ENCODE measurements at regions not wholly inside any gene's neighbourhood (a gene's known extent, or its start where the extent isn't known, plus 50 kb on each side); places are given as distances from the start of the nearest gene placed in this dataset.

GRCh38 chr5:17896605-17897004, 262.3 kb downstream of the TAF11L14 start:
- no peak for DNase-seq (ENCODE audit: extremely low spot score, unreplicated experiment)
- H3K36me3 Mint-ChIP-seq = no peaks in the 10 kb centered on the region
- H3K9me3 Mint-ChIP-seq = no peaks in the 10 kb centered on the region
- TF ChIP-seq, protein P1, sequence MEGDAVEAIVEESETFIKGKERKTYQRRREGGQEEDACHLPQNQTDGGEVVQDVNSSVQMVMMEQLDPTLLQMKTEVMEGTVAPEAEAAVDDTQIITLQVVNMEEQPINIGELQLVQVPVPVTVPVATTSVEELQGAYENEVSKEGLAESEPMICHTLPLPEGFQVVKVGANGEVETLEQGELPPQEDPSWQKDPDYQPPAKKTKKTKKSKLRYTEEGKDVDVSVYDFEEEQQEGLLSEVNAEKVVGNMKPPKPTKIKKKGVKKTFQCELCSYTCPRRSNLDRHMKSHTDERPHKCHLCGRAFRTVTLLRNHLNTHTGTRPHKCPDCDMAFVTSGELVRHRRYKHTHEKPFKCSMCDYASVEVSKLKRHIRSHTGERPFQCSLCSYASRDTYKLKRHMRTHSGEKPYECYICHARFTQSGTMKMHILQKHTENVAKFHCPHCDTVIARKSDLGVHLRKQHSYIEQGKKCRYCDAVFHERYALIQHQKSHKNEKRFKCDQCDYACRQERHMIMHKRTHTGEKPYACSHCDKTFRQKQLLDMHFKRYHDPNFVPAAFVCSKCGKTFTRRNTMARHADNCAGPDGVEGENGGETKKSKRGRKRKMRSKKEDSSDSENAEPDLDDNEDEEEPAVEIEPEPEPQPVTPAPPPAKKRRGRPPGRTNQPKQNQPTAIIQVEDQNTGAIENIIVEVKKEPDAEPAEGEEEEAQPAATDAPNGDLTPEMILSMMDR (conservative IDR thresholded peaks at IDR 0.05) = no peak
- H3K27me3 Mint-ChIP-seq = no peaks in the 10 kb centered on the region
- H3K27ac Mint-ChIP-seq = no peak overlapping the region
- H3K4me1 Mint-ChIP-seq (ENCODE audit: unreplicated experiment) = no peaks in the 10 kb centered on the region
- H3K4me3 Mint-ChIP-seq = no peak overlapping the region

- no peak overlapping the region for H3K27ac Mint-ChIP-seq
- H3K9me3 Mint-ChIP-seq = no peaks in the 10 kb centered on the region
- H3K27me3 Mint-ChIP-seq = no peaks in the 10 kb centered on the region
- H3K4me1 Mint-ChIP-seq (ENCODE audit: unreplicated experiment) = no peaks in the 10 kb centered on the region
- TF ChIP-seq, protein P1 (conservative IDR thresholded peaks at IDR 0.05) = no peak
- no peak for DNase-seq (ENCODE audit: extremely low spot score, unreplicated experiment)
- H3K36me3 Mint-ChIP-seq = no peaks in the 10 kb centered on the region
- no peak overlapping the region for H3K4me3 Mint-ChIP-seq
Measured at GRCh38 chr5:17897776-17898175, 263.5 kb downstream of the TAF11L14 start.

DNA sequence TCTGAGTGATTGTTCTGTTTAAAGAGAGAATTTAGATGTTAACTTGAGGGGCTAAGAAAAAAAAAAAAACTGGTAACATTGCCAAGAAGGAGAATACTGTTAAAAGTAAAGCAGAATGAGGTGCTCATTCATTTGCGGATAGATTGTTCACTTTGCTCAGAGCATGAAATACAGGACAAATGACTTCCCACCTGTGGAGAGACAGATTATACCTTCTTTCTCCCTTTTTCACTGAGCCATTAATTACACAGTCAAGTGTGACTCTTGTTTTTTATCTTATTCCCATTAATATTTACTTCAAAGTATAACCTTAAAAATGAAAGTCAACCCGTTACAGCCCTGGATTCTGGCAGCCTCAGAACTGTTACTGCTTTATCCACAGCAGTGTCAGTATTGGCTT, 264.5 kb downstream of the TAF11L14 start:
- H3K27me3 Mint-ChIP-seq = no peaks in the 10 kb centered on the region
- H3K9me3 Mint-ChIP-seq = no peaks in the 10 kb centered on the region
- H3K27ac Mint-ChIP-seq = no peak overlapping the region
- TF ChIP-seq, protein P1 (conservative IDR thresholded peaks at IDR 0.05) = no peak
- H3K4me1 Mint-ChIP-seq (ENCODE audit: unreplicated experiment) = no peaks in the 10 kb centered on the region
- no peak for DNase-seq (ENCODE audit: extremely low spot score, unreplicated experiment)
- H3K4me3 Mint-ChIP-seq = no peak overlapping the region
- no peaks in the 10 kb centered on the region for H3K36me3 Mint-ChIP-seq

DNA sequence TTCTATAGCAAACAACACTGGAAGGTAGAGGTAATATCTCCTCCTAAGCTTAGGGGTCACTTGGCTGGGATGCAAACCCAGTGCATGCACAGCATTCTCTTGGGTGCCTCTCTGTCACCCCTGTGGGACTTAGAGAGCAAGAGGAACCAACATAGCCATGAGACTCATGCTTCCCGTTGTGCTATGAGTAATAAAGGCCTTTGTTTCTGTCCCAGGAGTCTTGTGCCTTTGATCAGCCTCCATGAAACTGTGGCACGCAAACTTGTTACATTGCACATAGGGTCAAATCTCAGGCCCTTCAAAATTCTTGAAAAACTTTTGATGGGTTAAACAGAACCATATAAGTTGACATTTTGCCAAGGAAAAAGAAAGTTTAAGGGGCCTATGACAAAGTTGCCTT, 272.8 kb downstream of the TAF11L14 start:
- no peak for DNase-seq (ENCODE audit: extremely low spot score, unreplicated experiment)
- Mint-ChIP-seq H3K27me3 (no peaks in the 10 kb centered on the region), H3K36me3 (no peaks in the 10 kb centered on the region), H3K4me3 (no peak overlapping the region), H3K9me3 (peaks cover 4% of the 10 kb centered on the region), H3K4me1 (ENCODE audit: unreplicated experiment) (no peaks in the 10 kb centered on the region), H3K27ac (no peak overlapping the region)
- TF ChIP-seq, protein P1 (conservative IDR thresholded peaks at IDR 0.05) = no peak

DNA sequence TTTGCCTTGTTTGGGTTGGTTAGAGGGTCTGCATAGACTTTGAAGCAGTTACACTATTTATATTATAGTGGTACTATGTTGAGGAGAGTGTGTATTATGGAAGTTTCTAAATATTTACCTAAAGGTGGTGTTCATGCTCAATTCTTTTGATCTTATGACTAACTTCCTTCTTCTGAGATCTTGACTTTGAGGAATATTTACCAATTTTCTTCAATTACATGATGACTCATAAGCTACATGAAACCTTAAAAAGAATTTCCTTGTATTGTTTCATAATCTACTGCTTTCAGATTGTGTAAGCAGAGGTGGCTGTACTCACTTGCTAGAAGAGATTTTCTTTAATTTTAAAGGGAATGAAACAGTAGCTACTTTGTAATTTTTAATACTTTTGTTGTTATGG, 276.1 kb downstream of the TAF11L14 start:
- Mint-ChIP-seq H3K36me3 (no peaks in the 10 kb centered on the region), H3K4me3 (no peak overlapping the region), H3K4me1 (ENCODE audit: unreplicated experiment) (no peaks in the 10 kb centered on the region), H3K9me3 (no peaks in the 10 kb centered on the region), H3K27me3 (peaks cover 4% of the 10 kb centered on the region), H3K27ac (peak overlapping the region; percentile 61)
- no peak for DNase-seq (ENCODE audit: extremely low spot score, unreplicated experiment)
- TF ChIP-seq, protein P1 (conservative IDR thresholded peaks at IDR 0.05) = no peak

DNA sequence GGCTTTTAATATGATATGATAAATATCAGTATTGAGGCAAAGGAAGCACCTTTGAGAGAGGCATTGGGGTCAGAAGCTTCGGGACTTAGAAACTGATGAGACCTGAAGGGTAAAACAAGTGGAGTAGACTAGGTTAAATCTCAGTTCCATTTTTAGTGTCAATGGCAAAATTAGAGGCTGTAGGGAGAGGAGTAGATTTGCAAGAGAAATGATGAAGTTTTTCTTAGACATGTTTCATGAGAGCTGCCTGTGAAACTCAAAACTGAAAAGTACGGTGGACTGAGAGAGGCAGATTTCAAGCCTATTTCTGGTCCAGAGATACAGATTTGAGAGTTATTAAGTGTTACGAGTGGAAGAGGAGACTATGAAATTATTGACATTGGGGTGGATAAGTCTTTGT, 278.5 kb downstream of the TAF11L14 start:
- Mint-ChIP-seq H3K36me3 (no peaks in the 10 kb centered on the region), H3K27ac (no peak overlapping the region), H3K4me3 (no peak overlapping the region), H3K4me1 (ENCODE audit: unreplicated experiment) (no peaks in the 10 kb centered on the region), H3K27me3 (peaks cover 4% of the 10 kb centered on the region), H3K9me3 (no peaks in the 10 kb centered on the region)
- TF ChIP-seq, protein P1 (conservative IDR thresholded peaks at IDR 0.05) = no peak
- DNase-seq (ENCODE audit: extremely low spot score, unreplicated experiment) = no peak
